GOT3 (cell line): ENCODE measurements at regions not wholly inside any gene's neighbourhood (a gene's known extent, or its start where the extent isn't known, plus 50 kb on each side); places are given as distances from the start of the nearest gene placed in this dataset.
"Not testable (repeated sequence)": the region's sequence is repeated elsewhere in the genome, so short reads cannot be mapped to it uniquely, and the experiment has no call there.

Experiments
- DNase-seq: peaks from one replicate; lab custom pipeline; 2025; ENCODE audit warnings: mixed read lengths; lab: John Stamatoyannopoulos, UW

DNA sequence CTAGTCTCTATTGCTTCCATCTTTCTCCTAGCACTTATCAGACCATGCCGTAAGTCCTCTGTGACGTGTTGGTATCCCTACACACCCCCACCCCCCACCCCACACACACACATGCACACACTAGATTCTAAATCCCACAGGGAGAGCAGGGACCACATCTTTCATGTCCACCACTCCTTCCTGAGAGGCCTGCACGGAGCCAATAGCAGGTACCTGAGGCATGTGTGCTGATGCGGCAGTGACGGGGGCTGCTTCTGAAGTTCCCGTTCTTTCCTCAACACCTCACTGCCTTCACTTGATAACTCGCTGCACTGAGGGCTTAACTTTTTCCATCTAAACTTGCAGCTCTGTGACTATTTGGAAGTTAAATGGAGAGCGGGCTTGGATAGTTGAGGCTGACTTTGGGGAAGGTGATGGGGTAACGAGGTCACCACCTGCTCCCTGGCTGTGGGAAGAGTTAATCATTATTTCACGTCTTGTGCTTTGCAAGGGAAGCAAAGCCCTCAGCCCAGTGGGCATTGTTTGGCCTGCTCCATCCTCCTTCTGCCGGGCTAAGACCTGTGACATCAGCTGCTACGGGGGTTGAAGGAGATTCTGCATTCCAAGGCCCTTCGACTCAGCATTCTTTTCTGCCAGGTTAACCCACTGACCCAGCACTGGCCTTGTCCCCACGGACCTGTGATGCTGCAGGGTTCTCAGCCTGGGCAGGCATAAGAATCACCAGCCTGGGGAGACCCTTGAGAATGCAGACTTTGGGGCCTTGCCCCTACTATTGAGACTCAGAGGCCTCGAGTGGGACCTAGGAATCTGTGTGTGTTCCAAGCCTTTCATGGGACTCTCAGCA, 187.8 kb downstream of the ANKRD60 start:
- no peak for DNase-seq

DNA sequence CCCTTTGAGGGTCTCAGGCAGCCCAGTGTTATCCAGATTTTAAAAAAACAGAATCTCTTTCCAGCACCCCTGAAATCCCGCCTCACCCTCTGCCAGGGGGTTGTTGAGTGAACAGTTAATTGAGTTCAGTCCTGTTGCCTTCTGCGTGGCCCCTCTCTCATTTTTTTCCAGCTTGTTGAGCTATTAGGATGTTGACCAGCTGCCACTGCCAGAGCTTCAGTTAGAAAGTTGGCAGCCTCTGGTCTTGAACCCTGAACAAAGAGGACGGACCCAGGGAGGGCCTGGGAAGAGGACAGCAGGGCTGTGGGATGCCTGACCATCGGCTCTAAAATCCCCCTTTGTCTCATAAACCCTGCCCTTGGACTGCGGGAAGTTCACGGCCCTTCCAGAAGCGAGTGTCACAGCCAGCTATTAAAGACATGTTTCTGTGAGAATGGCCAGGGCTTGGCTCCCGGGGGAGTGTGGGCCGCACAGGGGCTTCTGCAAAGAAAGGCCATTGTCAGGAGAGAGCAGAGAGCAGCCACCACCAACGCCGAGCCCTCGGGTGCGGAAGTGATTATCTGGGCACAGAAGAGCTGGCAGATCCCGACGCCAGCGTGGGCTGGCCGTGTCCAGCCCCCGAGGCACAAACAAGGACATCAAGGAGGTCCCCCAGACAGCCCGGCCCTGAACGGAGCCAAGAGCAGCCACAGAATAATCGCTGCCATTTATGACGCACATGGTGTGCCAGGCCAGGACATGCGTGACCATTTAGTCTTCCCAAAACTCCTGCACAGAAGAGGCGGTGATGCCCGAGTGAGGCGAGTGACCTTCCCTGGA, 189.0 kb downstream of the ANKRD60 start:
- DNase-seq, result no peak

GRCh38 chr20:58038123-58038654, 190.3 kb downstream of the ANKRD60 start:
- DNase-seq, result no peak

GRCh38 chr20:58037631-58038030, 190.8 kb downstream of the ANKRD60 start:
- no peak for DNase-seq

DNA sequence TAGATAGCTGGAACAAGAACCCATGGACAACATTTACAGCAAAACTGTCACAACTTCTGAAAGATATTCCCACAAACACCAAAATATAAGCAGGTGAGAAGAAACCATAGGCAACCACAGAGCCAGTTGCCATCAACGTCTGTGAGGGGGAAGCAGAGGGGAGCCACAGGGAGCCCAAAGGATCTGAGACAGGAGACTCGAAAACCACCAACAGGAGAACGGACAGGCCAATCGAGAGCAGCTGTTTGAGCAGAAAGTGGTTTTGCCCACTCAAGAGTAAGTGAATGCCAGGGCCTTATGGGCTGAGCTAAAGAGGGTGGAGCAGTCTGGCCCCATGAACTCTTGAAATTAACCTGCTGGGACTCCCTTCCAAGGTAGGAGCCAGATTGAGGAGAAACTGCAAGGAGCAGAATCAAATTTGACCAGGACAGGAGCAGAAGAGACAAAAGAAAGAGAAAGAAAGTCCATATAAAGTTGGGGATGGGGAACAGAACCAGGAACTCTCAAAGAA, 195.4 kb downstream of the ANKRD60 start:
- DNase-seq, result no peak

GRCh38 chr20:58032599-58032998, 195.9 kb downstream of the ANKRD60 start:
- no peak for DNase-seq

- not testable (repeated sequence) for DNase-seq
Measured at GRCh38 chr20:58031350-58031749, 197.1 kb downstream of the ANKRD60 start.

DNA sequence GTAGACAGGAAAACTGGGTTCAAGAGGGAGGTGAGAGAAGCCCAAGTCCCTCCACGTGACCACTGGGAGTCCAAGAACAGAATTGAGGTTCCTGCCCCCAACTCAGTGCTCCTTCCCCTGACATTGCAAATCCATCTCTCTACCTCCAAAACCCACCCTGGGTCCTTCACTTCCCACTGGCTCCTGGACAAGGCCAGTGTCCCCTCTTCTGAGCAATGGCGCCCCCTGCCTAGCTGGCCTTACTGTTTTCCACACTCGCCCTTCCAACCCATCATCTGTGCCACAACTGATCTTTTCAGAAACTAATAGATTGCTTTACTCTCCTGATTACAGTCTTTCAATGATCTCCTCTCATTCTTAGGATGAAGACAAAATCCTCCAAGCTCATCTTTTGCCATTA, 200.3 kb downstream of the ANKRD60 start:
- no peak for DNase-seq

- no peak for DNase-seq
Measured at GRCh38 chr20:58026361-58026760, 202.1 kb downstream of the ANKRD60 start.

- no peak for DNase-seq
Measured at GRCh38 chr20:58025233-58025632, 203.2 kb downstream of the ANKRD60 start.

DNA sequence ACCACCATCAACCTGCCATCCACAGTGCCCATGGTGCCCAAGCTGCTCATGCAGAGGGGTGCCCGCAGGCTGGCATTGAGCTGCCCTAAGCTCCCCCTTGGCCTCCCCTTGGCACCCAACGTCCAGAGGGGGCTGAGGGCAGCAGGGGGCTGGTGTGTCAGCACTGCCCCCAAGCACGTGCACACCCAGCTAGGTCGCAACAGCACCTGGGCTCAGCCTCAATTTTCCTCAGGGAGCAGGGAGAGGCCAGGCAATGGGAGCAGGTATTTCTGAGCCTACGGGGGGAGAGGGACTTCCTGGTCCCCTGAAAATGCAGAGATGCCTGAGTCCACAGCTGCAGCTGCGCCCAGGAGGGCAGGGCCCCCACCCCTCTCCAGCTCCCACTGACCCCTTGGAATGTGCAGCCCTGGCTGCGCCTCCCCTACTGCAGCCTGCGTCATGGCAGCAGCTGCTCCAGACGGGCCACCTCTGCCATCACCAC, 204.2 kb downstream of the ANKRD60 start:
- no peak for DNase-seq

DNA sequence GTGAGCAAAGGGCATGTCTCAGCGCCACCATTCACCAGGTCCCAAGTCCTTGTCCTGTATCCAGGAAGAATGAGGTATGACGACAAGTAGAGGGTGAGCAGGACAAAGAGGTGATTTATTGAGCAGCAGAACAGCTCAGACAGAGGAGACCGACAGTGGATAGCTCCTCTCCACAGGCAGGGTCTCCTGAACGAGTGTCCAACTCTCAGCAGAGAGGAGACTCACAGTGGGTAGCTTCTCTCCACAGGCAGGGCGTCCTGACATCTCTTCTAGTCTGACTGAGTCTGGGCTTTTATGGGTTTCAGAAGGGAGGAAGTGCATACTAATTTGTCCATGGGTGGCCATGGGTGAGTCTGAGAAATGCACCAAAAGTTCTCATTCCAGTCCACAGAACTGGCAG, 204.7 kb downstream of the ANKRD60 start:
- no peak for DNase-seq

GRCh38 chr20:58023346-58023745, 205.1 kb downstream of the ANKRD60 start:
- DNase-seq, result no peak

DNA sequence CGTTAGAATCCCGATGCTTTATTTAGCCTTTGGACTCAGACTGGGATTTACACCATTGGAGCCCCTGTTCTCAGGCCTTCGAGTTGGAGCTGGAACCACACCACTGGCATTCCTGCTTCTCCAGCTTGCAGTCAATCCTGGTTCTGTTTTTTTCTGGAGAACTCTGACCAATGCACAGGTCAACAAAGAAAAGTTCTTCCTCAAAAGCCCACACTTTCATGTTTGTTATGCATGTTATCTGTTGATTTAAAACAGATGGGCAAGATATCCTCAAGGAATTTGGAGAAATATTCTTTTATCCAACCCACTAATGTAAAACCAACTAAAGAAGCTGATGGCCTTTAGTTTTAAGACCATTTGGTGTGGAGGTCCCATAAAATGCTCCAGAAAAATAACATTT, 205.7 kb downstream of the ANKRD60 start:
- DNase-seq, result no peak

DNA sequence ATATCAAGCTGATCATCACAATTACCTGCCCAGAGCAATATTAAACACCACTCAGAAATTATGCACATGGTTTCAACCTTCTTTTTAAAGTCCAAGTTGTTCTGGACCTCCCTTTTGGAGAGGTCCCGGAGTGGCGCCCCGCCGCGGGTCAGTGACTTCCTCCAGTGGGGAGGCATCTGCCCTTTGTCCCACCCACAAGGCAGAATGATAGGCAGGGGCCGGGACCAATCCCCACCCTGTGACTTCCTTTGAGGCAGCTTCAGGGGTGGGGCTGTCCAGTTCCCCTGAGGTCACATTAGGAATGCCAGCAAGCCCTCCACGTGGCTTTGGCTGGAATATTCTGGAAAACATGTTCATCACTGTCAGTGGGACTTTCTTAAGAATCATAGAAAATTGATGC, 207.0 kb downstream of the ANKRD60 start:
- no peak for DNase-seq

DNA sequence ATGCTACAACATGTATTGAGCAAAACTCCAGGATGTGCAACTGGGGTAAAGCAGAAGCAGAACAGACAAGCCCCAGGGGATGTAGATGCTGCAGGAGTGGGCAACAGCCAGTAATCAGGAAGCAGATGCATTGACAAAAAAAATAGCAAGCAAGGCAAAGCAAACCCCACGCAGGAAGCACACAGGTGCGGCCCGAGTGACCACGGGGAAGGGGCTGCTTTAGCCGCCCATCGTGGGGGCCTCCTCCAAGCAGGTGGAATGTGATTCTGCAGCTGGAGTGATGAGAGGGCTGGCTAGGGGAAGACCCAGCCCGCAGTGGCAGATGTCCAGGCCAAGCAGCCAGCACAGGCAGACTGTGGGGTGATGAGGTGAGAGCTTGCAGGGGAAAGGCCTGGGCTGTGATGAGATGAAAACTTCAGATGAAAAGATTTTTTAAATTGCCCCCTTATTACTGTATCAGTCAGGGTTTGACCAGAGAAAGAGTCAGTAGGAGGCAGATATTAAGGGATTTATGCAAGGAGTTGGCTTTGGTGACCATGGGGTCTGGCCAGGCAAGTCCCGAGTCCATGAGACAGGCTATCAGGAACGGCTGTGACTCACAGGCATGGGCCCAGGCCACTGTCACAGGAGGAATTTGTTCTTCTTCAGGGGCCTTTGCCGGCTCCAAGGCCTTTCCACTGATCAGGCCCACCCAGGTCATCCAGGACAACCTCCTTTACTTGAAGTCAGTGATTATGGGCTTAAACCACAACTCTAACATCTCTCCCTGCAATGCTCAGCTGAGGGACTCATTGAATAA, 207.6 kb downstream of the ANKRD60 start:
- no peak for DNase-seq

DNA sequence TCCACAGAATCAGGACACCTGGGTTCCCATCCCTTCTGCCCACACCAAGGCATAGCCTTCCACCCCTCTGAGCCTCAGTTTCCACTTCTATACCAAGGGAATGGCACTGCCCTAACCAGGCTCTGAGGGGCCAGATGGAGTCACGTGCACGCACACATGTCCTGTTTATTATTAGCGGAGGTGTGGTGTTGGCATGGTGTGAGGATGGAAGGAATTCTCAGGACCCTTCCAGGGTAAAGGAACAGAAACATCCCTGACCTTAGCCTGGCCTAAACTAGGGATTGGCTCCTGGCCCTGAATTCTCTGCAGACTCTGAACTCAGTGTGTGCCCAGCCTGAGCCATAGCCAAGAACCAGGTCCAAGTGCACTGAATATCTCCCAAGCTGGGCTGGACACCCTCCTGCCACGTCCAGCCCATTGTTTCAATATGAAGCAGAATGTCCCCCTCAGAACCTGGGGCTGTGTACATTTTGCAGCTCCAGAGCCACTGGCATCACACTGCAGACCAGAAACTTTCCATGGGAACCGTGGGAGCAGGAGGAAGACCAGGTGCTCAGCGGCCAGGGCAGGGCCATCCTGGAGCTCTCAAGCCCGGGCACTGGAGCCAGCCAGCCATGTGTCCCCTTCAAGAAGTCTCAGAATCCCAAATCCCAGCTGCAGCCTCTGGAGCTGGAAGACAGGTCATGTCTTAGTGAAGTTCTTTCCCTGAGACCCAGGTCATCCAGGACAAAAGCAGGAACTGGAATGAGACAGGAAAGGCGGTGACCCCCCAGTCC, 208.4 kb downstream of the ANKRD60 start:
- DNase-seq, result no peak

DNA sequence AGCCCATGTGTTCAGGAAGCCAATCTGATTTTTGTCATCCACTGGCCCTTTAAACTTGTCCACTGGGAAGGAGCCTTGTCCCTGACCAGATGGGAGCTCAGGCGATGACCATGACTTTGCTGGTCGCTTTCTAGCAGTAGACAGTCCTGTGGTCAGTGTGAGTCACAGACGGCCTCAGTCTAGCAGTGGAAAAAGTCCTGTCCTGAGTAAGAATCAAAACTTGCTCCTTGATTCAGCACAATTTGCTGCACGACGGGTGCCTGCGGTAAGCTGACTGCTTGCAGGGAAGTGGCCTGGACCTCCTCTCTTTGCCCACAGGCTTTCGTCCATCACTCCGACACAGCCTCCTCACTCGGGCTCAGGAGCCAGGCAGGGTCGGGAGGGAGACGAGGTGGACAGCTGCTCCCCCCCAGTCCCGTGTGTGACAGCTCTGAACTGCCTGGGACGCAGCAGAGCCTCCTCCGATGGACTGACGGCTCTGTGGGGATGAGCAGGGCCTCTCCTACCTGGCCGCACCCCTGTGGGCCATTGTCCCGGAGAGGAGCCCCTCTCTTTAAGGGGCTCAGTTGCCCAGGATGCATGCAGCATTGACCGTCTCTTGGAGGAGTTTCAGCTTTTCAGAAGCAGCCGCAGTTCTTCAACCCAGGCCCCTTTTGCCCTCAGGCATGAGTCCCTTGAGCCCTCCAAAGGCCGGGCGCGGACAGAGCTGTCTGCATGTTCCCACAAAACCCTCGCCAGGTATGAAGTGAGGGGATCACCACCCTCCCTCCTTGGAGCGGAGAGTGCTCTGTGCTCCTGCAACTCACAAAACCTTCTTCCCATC, 209.2 kb downstream of the ANKRD60 start:
- no peak for DNase-seq

- DNase-seq, result no peak
Measured at GRCh38 chr20:58018590-58018989, 209.9 kb downstream of the ANKRD60 start.

- DNase-seq, result no peak
Measured at GRCh38 chr20:58017970-58018530, 210.4 kb downstream of the ANKRD60 start.
